ENCODE measurements at regions not wholly inside any gene's neighbourhood (a gene's known extent, or its start where the extent isn't known, plus 50 kb on each side); places are given as distances from the start of the nearest gene placed in this dataset.

- Histone ChIP-seq H3K4me2 (ENCODE audit: unreplicated experiment) (no peak overlapping the region), H3K27ac (no peak overlapping the region), H3K4me1 (ENCODE audit: insufficient read depth) (no peaks in the 10 kb centered on the region), H3F3A (ENCODE audit: insufficient read depth) (no peaks in the 10 kb centered on the region), H3K9me3 (ENCODE audit: low read depth) (no peaks in the 10 kb centered on the region), H2AFZ (no peak overlapping the region), H3K9me2 (ENCODE audit: insufficient read depth) (no peaks in the 10 kb centered on the region), H3K9ac (no peak overlapping the region), H3K36me3 (ENCODE audit: low read depth) (no peaks in the 10 kb centered on the region), H4K20me1 (ENCODE audit: insufficient read depth) (no peaks in the 10 kb centered on the region), H3K4me3 (no peak overlapping the region), H3K27me3 (replicated peaks; ENCODE audit: insufficient read depth) (no peaks in the 10 kb centered on the region), H3K79me2 (ENCODE audit: insufficient read depth) (no peaks in the 10 kb centered on the region)
- TF ChIP-seq EZH2 (IDR thresholded peaks at IDR 0.05; ENCODE audit: insufficient read depth, poor library complexity, severe bottlenecking) (no peak), EZH2phosphoT487 (IDR thresholded peaks at IDR 0.05; ENCODE audit: insufficient read depth, low read depth) (no peak)
- 36 to 39% methylated on average over 8 of the region's 8 CpGs for WGBS, 2 experiments (ENCODE audit: low coverage in 1 of 2, low lambda C conversion rate in 2 of 2, missing lambda C conversion rate in 2 of 2)
- in situ Hi-C loops (cut with MboI) = no loop called here
- DNase-seq = no peak
Observed at GRCh38 chr7:153097511-153098201, 338.1 kb downstream of the ACTR3B start.

GRCh38 chr7:153099235-153099634, 339.7 kb downstream of the ACTR3B start:
- Histone ChIP-seq H3K79me2 (ENCODE audit: insufficient read depth) (no peaks in the 10 kb centered on the region), H3K36me3 (ENCODE audit: low read depth) (no peaks in the 10 kb centered on the region), H3K9ac (no peak overlapping the region), H3F3A (ENCODE audit: insufficient read depth) (no peaks in the 10 kb centered on the region), H3K27me3 (replicated peaks; ENCODE audit: insufficient read depth) (no peaks in the 10 kb centered on the region), H3K4me1 (ENCODE audit: insufficient read depth) (no peaks in the 10 kb centered on the region), H3K4me3 (no peak overlapping the region), H2AFZ (no peak overlapping the region), H3K9me3 (ENCODE audit: low read depth) (no peaks in the 10 kb centered on the region), H3K27ac (no peak overlapping the region), H3K9me2 (ENCODE audit: insufficient read depth) (no peaks in the 10 kb centered on the region), H4K20me1 (ENCODE audit: insufficient read depth) (no peaks in the 10 kb centered on the region), H3K4me2 (ENCODE audit: unreplicated experiment) (no peak overlapping the region)
- DNase-seq = no peak
- in situ Hi-C loops (cut with MboI) = no loop called here
- TF ChIP-seq EZH2 (IDR thresholded peaks at IDR 0.05; ENCODE audit: insufficient read depth, poor library complexity, severe bottlenecking) (no peak), EZH2phosphoT487 (IDR thresholded peaks at IDR 0.05; ENCODE audit: insufficient read depth, low read depth) (no peak)
- 25 to 37% methylated on average over 8 of the region's 8 CpGs for WGBS, 2 experiments (ENCODE audit: low coverage in 1 of 2, low lambda C conversion rate in 2 of 2, missing lambda C conversion rate in 2 of 2)

- H3K4me1 ChIP-seq (ENCODE audit: insufficient read depth) = no peaks in the 10 kb centered on the region
- in situ Hi-C loops (cut with MboI) = no loop called here
- DNase-seq = no peak
- 53 to 55% methylated on average over 11 of the region's 11 CpGs for WGBS, 2 experiments (ENCODE audit: low coverage in 1 of 2, low lambda C conversion rate in 2 of 2, missing lambda C conversion rate in 2 of 2)
- H3K4me3 ChIP-seq = no peak overlapping the region
- H3K79me2 ChIP-seq (ENCODE audit: insufficient read depth) = no peaks in the 10 kb centered on the region
- H3K9me3 ChIP-seq (ENCODE audit: low read depth) = no peaks in the 10 kb centered on the region
- no peaks in the 10 kb centered on the region for H4K20me1 ChIP-seq (ENCODE audit: insufficient read depth)
- no peaks in the 10 kb centered on the region for H3K27me3 ChIP-seq (replicated peaks; ENCODE audit: insufficient read depth)
- TF ChIP-seq EZH2phosphoT487 (IDR thresholded peaks at IDR 0.05; ENCODE audit: insufficient read depth, low read depth) (no peak), EZH2 (IDR thresholded peaks at IDR 0.05; ENCODE audit: insufficient read depth, poor library complexity, severe bottlenecking) (no peak)
- no peaks in the 10 kb centered on the region for H3F3A ChIP-seq (ENCODE audit: insufficient read depth)
- H3K36me3 ChIP-seq (ENCODE audit: low read depth) = no peaks in the 10 kb centered on the region
- H3K27ac ChIP-seq = no peak overlapping the region
- H2AFZ ChIP-seq = no peak overlapping the region
- no peak overlapping the region for H3K4me2 ChIP-seq (ENCODE audit: unreplicated experiment)
- H3K9ac ChIP-seq = no peak overlapping the region
- H3K9me2 ChIP-seq (ENCODE audit: insufficient read depth) = no peaks in the 10 kb centered on the region
Observed at GRCh38 chr7:153100691-153101237, 341.2 kb downstream of the ACTR3B start.

GRCh38 chr7:153103202-153103601, 343.6 kb downstream of the ACTR3B start:
- TF ChIP-seq EZH2phosphoT487 (IDR thresholded peaks at IDR 0.05; ENCODE audit: insufficient read depth, low read depth) (no peak), EZH2 (IDR thresholded peaks at IDR 0.05; ENCODE audit: insufficient read depth, poor library complexity, severe bottlenecking) (no peak)
- H2AFZ ChIP-seq = no peak overlapping the region
- no peak overlapping the region for H3K4me2 ChIP-seq (ENCODE audit: unreplicated experiment)
- WGBS, 2 experiments (ENCODE audit: low coverage in 1 of 2, low lambda C conversion rate in 2 of 2, missing lambda C conversion rate in 2 of 2) = 29 to 36% methylated on average over 6 of the region's 6 CpGs
- no peaks in the 10 kb centered on the region for H3K9me2 ChIP-seq (ENCODE audit: insufficient read depth)
- H3K79me2 ChIP-seq (ENCODE audit: insufficient read depth) = no peaks in the 10 kb centered on the region
- H3F3A ChIP-seq (ENCODE audit: insufficient read depth) = no peaks in the 10 kb centered on the region
- H3K27me3 ChIP-seq (replicated peaks; ENCODE audit: insufficient read depth) = no peaks in the 10 kb centered on the region
- no peaks in the 10 kb centered on the region for H4K20me1 ChIP-seq (ENCODE audit: insufficient read depth)
- DNase-seq = no peak
- no peak overlapping the region for H3K27ac ChIP-seq
- no peak overlapping the region for H3K9ac ChIP-seq
- H3K4me1 ChIP-seq (ENCODE audit: insufficient read depth) = no peaks in the 10 kb centered on the region
- no peaks in the 10 kb centered on the region for H3K36me3 ChIP-seq (ENCODE audit: low read depth)
- no peak overlapping the region for H3K4me3 ChIP-seq
- no peaks in the 10 kb centered on the region for H3K9me3 ChIP-seq (ENCODE audit: low read depth)
- in situ Hi-C loops (cut with MboI) = no loop called here
